Epithelial cell of proximal tubule (primary cell): ENCODE measurements at regions not wholly inside any gene's neighbourhood (a gene's known extent, or its start where the extent isn't known, plus 50 kb on each side); places are given as distances from the start of the nearest gene placed in this dataset.

ENCODE experiments used
- DNase-seq: peaks from one replicate; pipeline ENCODE4 v3.0.0-alpha.2; 2011; ENCODE audit warnings: low read depth
- H3K4me3 ChIP-seq: 2 replicates; pipeline ENCODE4 v1.5.1; 2011; ENCODE audit warnings: low read depth, mild to moderate bottlenecking, low read length
- CTCF ChIP-seq: conservative IDR thresholded peaks from 2 replicates; pipeline ENCODE4 v1.5.1; 2012; ENCODE audit warnings: low read depth, mild to moderate bottlenecking, low read length

GRCh38 chr18:44601447-44601846 lies 79.2 kb upstream of the SETBP1 start:
- H3K4me3 ChIP-seq = no peak overlapping the region
- no peak for DNase-seq
- TF ChIP-seq CTCF = no peak

GRCh38 chr18:44602380-44602779 lies 78.3 kb upstream of the SETBP1 start:
- H3K4me3 ChIP-seq = no peak overlapping the region
- no peak for DNase-seq
- no peak for TF ChIP-seq CTCF

GRCh38 chr18:44602845-44603244 lies 77.8 kb upstream of the SETBP1 start:
- H3K4me3 ChIP-seq = no peak overlapping the region
- no peak for DNase-seq
- TF ChIP-seq CTCF = no peak

GRCh38 chr18:44609181-44609941 lies 71.3 kb upstream of the SETBP1 start:
- no peak for DNase-seq
- H3K4me3 ChIP-seq = no peak overlapping the region

GRCh38 chr18:44620812-44621211 lies 59.9 kb upstream of the SETBP1 start:
- no peak for TF ChIP-seq CTCF
- no peak for DNase-seq
- no peak overlapping the region for H3K4me3 ChIP-seq

More at GRCh38 chr18:44609181-44609941, 71.3 kb upstream of the SETBP1 start:
- no peak for TF ChIP-seq CTCF

- DNase-seq = no peak
- H3K4me3 ChIP-seq = no peak overlapping the region
- no peak for TF ChIP-seq CTCF
Observed at GRCh38 chr18:44624052-44624451, 56.6 kb upstream of the SETBP1 start.

- no peak for TF ChIP-seq CTCF
- no peak for DNase-seq
- no peak overlapping the region for H3K4me3 ChIP-seq
Observed at GRCh38 chr18:44625386-44625785, 55.3 kb upstream of the SETBP1 start.
